NCI-H1048 (cell line): ENCODE measurements at regions not wholly inside any gene's neighbourhood (a gene's known extent, or its start where the extent isn't known, plus 50 kb on each side); places are given as distances from the start of the nearest gene placed in this dataset.
"Not testable (repeated sequence)": the region's sequence is repeated elsewhere in the genome, so short reads cannot be mapped to it uniquely, and the experiment has no call there.

ENCODE experiments used
- DNase-seq: peaks from one replicate; lab custom pipeline; 2025; lab: John Stamatoyannopoulos, UW

DNA sequence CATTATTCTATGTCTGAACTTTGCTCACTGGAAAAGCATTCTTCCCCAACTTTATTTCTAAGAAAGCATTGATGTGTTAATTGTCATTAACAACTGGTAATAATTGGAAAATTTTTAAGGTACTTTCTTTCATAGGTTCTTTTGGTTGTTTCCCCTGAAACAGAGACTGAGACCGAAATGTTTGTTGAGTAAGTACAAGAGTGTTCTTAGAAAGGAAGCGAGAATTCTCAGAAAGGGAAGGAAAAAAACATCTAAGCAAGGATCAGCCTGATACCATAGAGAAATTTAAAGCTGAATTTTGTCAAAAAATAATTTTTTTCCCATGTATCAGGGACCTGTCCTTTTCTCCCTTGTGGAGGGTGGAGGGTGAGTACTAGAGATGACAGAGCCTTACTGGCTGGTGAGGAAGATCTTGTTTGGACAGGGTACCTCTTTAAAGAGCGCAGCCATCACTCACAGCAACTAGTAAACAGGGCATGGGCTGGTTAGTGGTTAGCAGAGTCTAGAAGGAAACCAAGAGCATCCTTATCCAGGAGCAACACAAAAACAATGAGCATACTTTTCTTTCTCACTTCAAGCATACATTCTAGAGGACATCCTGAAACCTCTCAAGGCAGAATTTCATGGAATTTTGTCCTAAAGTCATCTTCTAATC is 898.5 kb downstream of the DNAH5 start:
- DNase-seq: no peak

DNA sequence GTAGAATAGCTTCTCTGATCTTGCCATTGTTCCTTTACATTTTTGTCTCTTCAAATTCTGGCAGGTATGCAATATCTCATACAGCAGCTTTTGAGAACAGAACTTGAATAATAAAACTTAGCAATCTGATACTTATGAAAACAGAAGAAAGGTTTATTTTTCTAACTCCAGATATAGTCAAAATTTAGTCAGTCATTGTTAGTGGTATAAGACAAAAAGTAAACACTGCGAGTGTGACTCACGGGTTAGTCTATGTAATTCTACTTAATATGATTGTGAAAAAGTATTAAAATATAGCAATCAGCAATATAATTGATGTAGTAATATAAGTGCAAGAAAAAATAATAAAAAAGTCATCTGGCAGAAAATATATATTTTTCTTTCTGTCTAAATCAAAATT is 910.4 kb downstream of the DNAH5 start:
- no peak for DNase-seq

DNA sequence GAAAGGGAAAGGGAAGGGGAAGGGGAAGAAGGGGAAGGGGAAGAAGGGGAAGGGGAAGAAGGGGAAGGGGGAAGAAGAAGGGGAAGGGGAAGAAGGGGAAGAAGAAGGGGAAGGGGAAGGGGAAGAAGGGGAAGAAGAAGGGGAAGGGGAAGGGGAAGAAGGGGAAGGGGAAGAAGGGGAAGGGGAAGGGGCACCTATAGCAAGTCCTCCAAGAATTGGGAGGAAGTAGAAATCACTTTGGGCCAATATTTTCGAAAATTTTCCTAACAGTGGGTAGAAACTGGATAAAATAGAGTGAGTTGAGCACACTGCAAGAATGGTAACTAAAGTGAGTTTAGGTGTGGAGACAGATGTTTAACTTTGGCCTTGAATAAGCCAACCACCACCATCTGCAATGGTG is 915.3 kb downstream of the DNAH5 start:
- no peak for DNase-seq

DNA sequence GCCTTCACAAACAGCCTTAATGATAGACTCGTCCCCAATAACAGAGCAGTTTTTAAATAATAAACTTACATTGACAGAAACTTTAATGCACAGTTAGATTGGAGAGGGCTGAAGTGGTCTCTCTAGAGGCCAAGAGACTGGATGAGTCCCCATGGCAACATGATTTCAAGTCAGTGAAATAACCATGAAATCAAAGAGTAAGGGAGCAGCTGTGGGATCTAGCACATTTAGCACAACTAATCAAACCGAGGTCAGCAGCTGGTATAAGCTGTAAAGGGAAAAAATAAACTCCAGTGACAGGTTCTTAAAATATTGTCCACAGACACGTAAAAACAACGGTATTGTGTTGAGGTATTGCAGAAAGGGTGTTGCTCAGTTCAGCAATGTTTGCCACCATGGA is 916.6 kb downstream of the DNAH5 start:
- no peak for DNase-seq

DNA sequence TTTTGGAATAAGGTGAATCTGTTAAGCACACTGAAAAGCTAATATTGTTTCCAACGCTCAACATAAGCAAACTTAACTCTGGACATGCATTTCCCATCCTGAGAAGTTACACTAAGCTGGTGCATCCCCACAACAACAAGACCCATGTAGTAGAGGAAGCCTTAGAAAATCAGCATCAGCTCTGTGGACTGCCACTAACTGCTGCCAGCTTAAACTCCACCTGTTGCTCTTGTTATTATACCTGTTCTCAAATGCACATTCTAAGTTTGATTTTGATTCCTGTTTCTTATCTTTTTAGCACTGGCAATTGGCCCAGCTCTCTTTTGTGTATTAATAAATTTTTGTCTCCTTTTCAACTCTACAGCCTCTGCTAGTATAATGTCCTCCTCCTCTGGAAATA is 924.8 kb downstream of the DNAH5 start:
- DNase-seq: no peak

DNA sequence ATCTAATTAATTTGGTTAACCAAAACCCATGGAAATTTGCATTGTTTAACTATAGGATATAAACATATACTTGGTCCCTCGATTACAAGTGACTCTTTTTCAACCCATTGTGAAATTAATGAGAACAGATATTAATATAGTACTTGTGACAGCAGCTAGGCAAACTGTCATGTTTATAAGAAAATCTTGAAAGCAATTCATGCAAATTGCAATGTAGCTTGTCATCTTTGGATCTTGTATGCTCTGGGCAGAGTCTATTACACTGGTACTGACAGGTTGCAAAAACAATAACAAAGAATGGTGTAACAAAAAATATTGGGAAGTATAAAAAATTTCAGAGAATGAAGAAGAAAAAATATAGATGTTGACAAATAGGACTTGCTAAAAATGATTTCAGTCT is 941.0 kb downstream of the DNAH5 start:
- DNase-seq: no peak

DNA sequence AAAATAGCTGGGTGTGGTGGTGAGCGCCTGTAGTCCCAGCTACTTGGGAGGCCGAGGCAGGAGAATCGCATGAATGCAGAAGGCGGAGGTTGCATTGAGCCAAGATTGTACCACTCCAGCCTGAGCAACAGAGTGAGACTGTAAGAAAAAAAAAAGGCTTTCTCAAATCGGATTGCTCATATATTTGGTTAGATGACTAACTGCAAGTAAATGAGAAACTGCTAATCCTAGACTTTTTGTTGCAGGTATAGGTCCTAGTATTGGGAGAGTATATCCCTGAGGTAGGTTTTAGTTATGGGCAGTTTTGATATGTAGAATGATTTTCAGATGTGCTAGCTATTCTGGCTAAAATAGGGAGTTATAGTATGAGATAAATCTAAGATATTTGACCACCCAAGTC is 944.8 kb downstream of the DNAH5 start:
- no peak for DNase-seq

DNA sequence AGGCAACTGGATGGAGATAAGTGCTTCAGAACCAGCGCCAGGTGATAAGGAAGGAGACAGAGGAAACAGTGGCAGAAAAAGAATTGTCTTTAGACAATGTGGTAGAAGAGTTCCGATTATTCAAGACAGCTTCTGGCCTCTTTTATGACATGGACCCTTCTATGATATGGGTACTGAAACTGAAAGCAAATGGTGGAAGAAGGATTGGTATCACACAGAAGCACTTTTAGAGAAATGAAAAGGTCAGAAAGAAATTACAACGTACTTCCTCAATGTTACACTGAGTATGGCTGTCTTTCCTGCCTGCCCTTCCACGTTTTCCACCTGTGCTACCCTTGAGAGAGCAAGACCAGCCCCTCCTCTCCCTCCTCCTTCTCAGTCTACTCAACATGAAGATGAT is 959.3 kb downstream of the DNAH5 start:
- DNase-seq: no peak

DNA sequence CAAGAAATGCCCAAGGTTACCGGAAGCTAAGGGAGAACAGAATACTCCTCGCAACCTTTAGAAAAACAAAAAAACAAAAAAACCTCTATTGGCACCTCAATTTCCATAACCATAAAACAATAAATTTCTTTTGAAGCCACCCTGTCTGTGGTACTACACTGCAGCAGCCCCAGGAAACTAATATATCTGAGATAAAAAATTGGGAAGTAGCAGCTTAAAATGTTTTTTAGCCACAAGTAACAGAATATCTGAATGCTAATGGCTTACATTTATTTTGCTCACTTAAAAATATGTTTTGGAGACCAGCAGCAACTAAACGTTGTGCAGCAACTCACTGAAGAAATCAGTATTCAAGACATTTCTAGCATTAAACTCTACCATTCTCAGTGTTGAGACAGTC is 969.6 kb downstream of the DNAH5 start:
- DNase-seq: no peak

DNA sequence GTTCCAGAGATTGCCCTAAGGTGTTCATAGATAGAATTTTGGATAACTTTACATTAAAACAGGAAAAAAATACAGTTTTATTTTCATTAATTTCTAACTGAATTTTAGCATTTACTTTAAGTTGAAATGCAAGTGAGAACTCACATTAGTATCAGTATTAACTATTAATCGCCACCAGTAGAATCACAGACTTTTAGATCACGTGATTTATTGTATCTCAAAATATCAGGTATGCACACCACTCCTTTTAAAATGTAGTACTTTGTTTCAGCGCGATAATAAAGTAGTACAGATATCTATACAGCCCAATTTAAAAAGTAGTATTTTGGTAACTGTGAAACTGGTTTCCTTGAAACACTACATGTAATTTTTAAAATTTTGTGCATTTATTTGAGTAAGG is 978.7 kb downstream of the DNAH5 start:
- DNase-seq: no peak

DNA sequence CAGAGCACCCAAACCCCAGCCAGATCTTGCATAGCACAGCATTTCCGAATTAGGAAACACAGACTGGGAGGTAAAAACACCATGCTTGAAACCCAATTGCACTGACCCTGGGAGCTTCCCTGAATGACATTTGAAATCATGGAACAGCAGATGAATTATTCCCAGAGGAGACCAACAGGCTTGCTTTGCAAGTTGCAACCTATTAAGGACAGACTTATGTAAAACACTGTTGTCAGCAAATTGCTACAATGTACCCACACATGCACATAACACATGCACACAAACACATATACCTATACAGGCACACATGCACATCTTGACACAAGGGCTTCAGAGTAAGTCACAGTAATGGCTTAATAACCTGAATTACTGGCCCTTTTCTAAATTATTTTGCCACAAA is 984.8 kb downstream of the DNAH5 start:
- DNase-seq: no peak

DNA sequence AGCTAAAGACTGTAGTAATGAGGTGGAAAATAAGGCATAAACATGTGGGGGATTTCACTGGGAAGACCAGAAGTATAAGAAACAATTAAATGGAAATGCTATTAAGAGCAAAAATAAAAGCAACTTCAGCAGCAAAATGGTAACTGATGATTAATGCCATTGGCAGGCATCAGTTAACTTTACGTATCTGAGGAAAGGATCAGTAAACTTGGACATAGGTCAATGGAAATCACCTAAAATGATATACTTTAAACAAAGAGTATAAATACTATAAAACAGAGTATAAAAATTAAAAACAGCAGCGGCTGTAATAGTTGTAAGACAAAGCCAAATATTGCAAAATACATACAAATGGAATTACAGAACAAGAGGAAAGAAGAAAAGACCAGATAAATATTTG is 992.1 kb downstream of the DNAH5 start:
- no peak for DNase-seq

DNA sequence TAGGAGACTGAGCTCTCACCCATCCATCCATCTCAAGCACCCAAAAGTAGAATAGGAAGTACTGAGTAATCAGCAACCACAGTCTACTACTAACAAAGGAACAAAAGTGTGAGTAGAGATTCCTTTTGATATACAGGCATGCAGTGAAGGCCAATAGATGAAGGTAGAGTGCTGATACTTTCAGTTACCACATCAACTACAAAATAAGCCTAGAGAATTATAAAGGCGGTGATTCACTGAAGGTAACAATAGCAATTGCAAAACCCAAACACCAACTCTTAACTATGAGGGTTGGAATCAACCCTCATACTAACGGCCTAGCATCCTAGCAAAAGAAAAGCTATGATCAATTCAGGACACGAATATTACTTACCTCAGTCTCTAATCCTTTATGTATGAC is 992.6 kb downstream of the DNAH5 start:
- DNase-seq: no peak

DNA sequence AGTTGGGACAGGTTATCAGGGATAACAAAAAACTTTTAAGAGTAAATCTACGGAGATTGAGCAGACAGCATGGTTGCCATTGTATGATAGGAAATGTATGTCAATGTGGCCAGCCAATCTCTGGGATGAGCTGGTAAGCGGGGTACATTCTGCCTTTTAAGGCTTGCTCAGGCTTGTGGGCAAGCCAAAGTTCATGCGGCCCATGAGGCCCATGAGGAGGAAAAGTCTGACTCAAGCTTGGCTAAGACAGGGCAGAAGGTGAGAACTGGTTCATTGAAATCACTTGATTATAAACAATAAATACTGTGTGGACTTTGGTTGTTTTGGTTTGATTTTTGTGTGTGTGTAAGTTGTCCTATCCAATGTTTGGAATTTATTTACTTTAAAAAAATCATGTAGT is 997.1 kb downstream of the DNAH5 start:
- no peak for DNase-seq

DNA sequence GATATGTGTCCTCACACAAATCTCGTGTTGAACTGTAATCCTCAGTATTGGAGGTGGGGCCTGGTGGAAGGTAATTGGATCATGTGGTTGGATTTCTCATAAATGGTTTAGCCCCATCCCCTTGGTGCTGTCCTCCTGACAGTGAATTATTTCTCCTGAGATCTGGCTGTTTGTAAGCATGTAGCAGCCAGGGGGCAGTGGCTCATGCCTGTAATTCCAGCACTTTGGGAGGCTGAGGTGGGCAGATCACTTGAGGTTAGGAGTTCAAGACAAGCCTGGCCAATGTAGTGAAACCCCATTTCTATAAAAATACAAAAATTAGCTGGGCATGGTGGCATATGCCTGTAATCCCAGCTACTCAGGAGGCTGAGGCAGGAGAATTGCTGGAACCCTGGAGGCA is 999.0 kb downstream of the DNAH5 start:
- not testable (repeated sequence) for DNase-seq

DNA sequence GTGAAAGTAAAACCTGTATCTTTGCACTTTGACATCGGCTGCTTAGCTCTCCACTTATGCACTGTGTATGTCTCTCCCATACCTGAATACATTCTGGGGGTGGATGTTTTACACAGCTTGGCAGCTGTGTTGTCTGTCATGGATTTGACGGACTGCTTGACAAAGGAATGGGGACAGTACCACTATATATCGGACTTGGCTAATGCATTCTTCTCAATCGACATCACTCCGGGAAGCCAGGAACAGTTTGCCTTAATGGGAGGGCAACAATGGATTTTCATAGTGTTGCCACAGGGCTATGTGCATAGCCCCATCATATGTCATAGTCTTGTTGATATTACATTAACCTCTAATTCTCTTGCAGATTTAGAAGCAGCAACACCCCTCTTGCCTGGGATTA is 1008.3 kb downstream of the DNAH5 start:
- DNase-seq: no peak

DNA sequence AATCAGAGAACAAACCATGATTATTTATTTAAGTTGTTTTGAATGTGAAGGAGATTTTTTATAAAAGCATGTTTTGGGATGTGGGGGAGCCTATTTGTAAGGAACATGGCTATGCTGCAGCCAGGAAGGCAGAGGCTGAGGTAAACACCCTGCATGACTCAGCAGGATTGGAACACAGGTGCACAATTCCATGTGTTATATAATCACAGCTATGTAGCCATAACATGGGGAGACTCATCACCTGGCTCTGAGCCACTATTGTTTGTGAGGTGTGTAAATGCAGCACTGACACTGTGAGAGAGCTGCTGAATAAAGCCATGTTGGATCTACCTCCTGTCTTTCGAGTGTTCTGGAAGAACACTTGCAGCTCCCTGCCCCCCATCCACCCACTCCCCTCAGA is 1009.8 kb downstream of the DNAH5 start:
- no peak for DNase-seq

DNA sequence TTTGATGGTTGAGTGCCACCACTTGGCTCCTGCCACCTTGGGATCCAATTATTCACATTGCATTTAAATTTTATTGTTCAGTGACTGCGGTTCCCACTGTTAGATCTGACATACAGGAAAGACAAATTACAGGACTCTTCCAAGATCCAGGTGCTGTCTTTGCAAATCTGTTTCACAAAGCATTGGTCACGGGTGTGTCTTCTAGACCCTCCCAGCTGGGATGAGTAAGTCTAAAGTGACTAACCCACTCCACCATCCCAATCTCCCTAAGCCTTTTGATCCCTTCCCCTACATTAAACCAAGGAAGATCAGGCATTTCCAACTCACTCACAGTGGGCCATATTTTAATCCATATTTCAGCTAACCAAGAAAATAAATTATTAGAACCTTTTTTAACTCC is 1016.3 kb upstream of the CTNND2 start:
- DNase-seq: no peak

DNA sequence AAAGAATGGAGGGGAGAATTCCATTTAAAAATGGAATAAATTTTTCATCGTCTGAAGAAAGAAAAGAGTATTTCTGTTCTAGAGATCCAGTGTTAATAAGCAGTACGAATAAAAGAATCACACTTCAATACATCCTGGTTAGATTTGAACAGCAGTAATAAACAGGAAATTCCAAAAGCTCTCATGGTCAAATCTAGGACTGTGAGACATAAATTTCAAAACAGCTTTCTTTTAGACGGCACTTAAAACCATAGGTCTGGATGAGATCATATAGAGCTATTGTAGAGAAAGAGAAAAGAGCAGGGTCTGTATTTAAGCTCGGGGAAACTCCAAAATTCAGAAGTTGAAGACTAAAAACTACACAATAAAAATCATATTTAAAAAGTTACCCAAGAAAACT is 1006.9 kb upstream of the CTNND2 start:
- DNase-seq: no peak

DNA sequence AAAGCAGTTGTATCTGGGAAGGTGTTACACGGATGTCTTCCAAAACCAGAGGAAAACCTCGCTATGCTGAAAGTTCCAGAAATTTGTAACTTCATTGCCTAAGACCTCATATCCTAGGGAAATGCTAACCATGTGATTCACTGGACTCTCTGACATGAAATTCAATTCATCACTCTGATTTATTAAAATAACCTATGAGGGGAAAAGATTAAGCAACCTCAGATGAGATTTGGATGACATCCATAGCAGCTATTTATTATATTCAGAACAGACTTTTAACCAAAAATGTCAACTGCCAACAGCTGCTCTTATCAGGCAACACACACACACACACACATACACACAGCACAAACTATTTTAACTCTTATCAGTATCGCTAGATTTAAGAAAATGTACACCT is 1006.4 kb upstream of the CTNND2 start:
- no peak for DNase-seq

DNA sequence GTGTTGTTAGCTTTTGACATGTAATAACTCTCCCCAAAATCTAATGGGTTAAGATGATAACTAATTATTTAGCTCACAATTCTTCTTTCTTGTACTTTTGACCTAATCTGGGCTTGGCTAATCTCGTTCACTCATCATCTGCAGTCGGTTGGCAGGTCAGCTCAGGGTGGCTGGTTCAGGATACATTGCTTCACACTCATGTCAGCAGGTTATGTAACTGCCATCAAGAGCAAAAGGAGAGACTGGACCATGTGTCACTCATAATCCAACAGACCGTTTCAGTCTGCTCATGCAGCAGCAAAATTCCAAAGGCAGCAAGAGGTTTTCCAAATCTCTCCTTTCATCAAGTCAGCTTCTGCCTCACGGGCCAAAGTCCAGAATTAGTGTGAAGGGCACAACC is 998.4 kb upstream of the CTNND2 start:
- DNase-seq: no peak

DNA sequence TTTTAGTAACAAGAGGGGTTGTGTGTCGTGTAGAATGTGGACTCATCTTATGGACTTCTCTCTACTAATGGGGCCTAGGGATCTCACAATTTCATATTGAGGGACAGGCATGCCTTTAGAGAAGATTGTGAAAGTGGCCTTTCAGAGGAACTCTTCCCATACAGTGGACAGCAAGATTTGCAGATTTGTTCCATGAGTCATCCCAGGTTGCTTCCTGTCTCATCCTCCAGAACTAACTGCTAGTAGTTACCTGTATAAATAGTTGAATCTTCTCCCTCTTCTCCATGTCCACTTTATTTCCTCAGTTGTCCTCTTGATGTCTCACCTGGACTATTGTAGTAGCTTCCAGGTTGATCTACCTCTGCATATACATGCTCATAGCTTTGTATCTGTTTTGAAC is 997.5 kb upstream of the CTNND2 start:
- no peak for DNase-seq

DNA sequence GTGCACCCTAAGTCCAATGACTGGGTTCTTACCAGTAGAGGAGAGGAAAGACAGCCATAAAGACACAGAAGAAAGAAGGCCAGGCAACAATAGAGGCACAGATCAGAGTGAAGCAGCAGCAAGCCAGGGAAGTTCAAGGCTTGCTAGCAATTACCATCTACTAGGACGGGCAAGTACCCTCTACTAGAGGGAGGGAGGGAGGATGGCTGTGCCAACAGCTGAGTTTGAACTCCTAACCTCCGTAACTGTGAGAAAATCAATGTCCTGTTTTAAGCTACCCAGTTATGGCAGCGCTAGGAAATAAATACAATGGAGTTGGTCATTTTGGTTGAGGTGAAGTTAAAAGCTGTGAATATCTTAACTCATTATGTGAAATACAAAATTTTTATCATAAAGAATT is 991.8 kb upstream of the CTNND2 start:
- no peak for DNase-seq

DNA sequence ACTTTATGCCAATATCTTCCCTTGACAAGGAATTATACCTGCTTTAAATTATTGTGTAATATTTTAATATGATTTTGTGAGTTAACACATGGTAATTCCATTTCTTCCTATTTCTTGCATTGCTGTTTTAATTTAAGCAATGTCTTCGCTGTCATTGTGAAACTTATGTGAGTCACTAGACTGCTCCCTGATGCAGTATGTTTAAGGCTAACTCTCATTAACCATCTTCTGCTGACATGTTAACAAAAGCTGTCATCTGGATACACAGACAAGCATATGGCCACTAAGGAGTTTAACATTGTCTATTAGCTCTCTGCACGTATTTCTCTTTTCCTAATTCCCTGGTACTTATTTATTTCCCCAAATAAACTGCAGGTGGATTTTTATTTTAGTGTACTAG is 980.8 kb upstream of the CTNND2 start:
- DNase-seq: no peak

DNA sequence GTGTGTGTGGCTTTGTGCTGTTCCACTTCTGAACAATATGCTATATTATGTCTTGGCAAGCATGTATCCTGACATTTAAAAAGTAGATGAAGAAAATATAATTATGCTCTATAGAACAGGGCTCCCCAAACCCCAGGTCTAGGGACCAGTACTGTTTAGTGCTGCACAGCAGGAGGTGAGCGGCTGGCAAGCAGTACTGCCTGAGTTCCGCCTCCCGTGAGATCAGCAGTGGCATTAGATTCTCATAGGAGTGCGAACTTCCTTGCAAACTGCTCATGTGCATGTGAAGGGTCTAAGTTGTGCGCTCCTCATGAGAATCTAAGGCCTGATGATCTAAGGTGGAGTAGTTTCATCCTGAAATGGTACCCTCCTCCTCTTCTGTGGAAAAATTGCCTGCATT is 979.1 kb upstream of the CTNND2 start:
- DNase-seq: no peak
